ENCODE measurements at regions not wholly inside any gene's neighbourhood (a gene's known extent, or its start where the extent isn't known, plus 50 kb on each side); places are given as distances from the start of the nearest gene placed in this dataset.
A peak's percentile ranks its signal among the peaks of the same experiment; 100 is the strongest.

DNA sequence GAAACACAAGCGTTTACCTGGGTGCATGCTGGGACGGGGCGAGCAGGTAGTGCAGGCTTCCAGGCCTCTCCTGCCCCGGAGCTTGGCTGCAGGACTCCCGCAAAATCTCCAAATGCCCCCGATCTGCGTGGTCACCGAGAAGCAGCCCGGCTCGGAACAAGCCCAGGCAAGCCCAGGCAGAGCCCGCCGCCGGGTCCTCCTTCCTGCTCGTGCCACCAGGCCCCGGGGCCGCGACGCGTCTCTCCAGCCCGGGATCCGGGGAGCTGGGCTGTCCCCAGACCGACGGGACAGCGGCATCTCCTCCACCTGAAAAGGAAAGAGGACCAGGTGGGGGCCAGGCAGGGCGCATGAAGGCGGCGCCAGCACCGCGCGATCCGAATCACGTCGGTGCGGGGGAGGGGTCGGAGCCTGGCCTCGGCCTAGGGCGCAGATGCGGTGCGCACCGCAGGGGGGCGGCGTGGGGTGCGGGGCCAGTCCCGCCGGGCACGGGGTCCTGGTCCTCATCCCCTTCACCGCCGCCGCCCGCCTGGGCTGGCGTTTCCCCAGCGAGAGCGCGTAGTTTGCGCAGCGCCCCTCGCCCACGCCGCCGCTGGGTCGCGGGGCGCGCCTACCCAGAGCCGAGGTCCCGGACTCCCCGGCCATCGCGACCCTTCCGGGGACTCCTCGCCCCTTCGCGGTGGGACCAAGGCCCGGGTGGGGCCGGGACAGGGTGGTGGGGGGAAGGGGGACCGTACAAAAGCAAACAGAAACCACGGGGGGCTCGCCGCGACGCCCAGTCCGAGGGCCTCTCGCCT, 52.4 kb upstream of the H6PD start:
- Histone ChIP-seq H3K4me3 (replicated peaks; ENCODE audit: insufficient read depth, low read length) (peak overlapping the region; percentile 2; the same call in 1 of the 2 replicates), H3K27ac (replicated peaks) (no peak overlapping the region), H3K27me3 (ENCODE audit: insufficient read depth, poor library complexity, severe bottlenecking) (peaks cover 15% of the 10 kb centered on the region)
- no peak for DNase-seq (ENCODE audit: low read depth in 1 of 2, low spot score in 1 of 2)
- TF ChIP-seq POLR2AphosphoS5 (IDR thresholded peaks at IDR 0.05; ENCODE audit: low read depth) (no peak), GABPA (IDR thresholded peaks at IDR 0.05; ENCODE audit: low read depth) (no peak), SPI1 (IDR thresholded peaks at IDR 0.05; ENCODE audit: borderline replicate concordance, low read depth) (no peak)
- TF ChIP-seq, protein P1, sequence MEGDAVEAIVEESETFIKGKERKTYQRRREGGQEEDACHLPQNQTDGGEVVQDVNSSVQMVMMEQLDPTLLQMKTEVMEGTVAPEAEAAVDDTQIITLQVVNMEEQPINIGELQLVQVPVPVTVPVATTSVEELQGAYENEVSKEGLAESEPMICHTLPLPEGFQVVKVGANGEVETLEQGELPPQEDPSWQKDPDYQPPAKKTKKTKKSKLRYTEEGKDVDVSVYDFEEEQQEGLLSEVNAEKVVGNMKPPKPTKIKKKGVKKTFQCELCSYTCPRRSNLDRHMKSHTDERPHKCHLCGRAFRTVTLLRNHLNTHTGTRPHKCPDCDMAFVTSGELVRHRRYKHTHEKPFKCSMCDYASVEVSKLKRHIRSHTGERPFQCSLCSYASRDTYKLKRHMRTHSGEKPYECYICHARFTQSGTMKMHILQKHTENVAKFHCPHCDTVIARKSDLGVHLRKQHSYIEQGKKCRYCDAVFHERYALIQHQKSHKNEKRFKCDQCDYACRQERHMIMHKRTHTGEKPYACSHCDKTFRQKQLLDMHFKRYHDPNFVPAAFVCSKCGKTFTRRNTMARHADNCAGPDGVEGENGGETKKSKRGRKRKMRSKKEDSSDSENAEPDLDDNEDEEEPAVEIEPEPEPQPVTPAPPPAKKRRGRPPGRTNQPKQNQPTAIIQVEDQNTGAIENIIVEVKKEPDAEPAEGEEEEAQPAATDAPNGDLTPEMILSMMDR (IDR thresholded peaks at IDR 0.05; ENCODE audit: insufficient read depth, low read length) = no peak
- TF ChIP-seq, protein P2, sequence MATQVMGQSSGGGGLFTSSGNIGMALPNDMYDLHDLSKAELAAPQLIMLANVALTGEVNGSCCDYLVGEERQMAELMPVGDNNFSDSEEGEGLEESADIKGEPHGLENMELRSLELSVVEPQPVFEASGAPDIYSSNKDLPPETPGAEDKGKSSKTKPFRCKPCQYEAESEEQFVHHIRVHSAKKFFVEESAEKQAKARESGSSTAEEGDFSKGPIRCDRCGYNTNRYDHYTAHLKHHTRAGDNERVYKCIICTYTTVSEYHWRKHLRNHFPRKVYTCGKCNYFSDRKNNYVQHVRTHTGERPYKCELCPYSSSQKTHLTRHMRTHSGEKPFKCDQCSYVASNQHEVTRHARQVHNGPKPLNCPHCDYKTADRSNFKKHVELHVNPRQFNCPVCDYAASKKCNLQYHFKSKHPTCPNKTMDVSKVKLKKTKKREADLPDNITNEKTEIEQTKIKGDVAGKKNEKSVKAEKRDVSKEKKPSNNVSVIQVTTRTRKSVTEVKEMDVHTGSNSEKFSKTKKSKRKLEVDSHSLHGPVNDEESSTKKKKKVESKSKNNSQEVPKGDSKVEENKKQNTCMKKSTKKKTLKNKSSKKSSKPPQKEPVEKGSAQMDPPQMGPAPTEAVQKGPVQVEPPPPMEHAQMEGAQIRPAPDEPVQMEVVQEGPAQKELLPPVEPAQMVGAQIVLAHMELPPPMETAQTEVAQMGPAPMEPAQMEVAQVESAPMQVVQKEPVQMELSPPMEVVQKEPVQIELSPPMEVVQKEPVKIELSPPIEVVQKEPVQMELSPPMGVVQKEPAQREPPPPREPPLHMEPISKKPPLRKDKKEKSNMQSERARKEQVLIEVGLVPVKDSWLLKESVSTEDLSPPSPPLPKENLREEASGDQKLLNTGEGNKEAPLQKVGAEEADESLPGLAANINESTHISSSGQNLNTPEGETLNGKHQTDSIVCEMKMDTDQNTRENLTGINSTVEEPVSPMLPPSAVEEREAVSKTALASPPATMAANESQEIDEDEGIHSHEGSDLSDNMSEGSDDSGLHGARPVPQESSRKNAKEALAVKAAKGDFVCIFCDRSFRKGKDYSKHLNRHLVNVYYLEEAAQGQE (IDR thresholded peaks at IDR 0.05; ENCODE audit: insufficient replicate concordance, low read depth) = no peak

DNA sequence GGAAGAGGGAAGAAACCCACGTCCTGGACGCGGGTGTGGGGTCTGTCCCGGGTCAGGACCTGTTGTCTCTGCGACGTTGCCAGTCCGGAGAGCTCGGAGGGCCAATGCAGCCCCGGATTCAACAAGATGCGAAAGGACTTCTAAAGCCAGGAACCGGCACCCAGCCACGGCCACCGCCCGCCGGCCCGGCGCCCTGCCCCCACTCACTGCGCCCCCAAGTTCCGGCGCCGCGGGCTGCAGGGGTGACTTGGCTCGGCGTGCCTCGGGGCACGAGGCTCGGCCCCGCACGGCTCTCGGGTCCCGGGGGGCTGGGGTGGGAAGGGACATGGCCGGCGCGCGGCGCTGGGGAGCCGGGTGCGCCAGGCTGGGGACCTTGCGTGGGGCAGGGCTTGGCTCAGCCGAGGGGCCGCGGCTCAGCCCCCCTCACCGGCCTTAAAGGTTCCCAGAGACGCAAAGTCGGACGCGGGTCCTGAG, 51.8 kb upstream of the H6PD start:
- no peak overlapping the region for H3K4me3 ChIP-seq (replicated peaks; ENCODE audit: insufficient read depth, low read length)
- TF ChIP-seq, protein P1 (IDR thresholded peaks at IDR 0.05; ENCODE audit: insufficient read depth, low read length) = no peak
- no peak for TF ChIP-seq SPI1 (IDR thresholded peaks at IDR 0.05; ENCODE audit: borderline replicate concordance, low read depth)
- TF ChIP-seq POLR2AphosphoS5 (IDR thresholded peaks at IDR 0.05; ENCODE audit: low read depth) = no peak
- TF ChIP-seq, protein P2 (IDR thresholded peaks at IDR 0.05; ENCODE audit: insufficient replicate concordance, low read depth) = no peak
- no peak for TF ChIP-seq GABPA (IDR thresholded peaks at IDR 0.05; ENCODE audit: low read depth)
- DNase-seq (ENCODE audit: low read depth in 1 of 2, low spot score in 1 of 2) = no peak
- peaks cover 15% of the 10 kb centered on the region for H3K27me3 ChIP-seq (ENCODE audit: insufficient read depth, poor library complexity, severe bottlenecking)
- H3K27ac ChIP-seq (replicated peaks) = no peak overlapping the region

DNA sequence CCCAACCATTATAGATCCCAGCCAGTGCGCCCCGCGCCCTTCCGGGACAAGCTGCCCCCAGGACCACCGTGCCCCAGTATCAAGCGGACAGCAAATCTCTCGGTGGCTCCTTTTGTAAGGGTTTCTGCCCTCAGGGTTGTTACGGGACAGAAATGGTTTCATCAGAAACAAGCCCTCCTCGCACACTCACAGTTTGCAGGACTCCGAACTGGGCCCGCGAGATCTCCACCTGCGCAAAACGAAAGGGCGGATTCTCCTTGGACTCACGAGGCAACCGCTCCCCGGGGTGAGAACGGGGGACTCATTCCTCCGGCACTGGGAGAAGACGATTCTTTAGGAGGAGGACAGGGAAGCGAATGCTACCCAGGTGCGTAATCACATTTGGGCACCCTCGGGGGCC, 51.1 kb upstream of the H6PD start:
- DNase-seq (ENCODE audit: low read depth in 1 of 2, low spot score in 1 of 2) = no peak
- no peak overlapping the region for H3K4me3 ChIP-seq (replicated peaks; ENCODE audit: insufficient read depth, low read length)
- TF ChIP-seq, protein P2 (IDR thresholded peaks at IDR 0.05; ENCODE audit: insufficient replicate concordance, low read depth) = no peak
- TF ChIP-seq, protein P1 (IDR thresholded peaks at IDR 0.05; ENCODE audit: insufficient read depth, low read length) = no peak
- TF ChIP-seq SPI1 (IDR thresholded peaks at IDR 0.05; ENCODE audit: borderline replicate concordance, low read depth) (no peak), POLR2AphosphoS5 (IDR thresholded peaks at IDR 0.05; ENCODE audit: low read depth) (no peak), GABPA (IDR thresholded peaks at IDR 0.05; ENCODE audit: low read depth) (no peak)
- no peak overlapping the region for H3K27ac ChIP-seq (replicated peaks)
- H3K27me3 ChIP-seq (ENCODE audit: insufficient read depth, poor library complexity, severe bottlenecking) = peaks cover 15% of the 10 kb centered on the region

Data from HL-60 (cell line).